Lower lobe of right lung (tissue), 2 donors: ENCODE measurements at regions not wholly inside any gene's neighbourhood (a gene's known extent, or its start where the extent isn't known, plus 50 kb on each side); places are given as distances from the start of the nearest gene placed in this dataset.

Experiments used
- ATAC-seq, 2 donors: fragments of 200-7000 bp; cut with Tn5 transposase; one replicate each; pipeline ENCODE4 v1.9.1; 2020 to 2022; ENCODE audit warnings: mild to moderate bottlenecking in 2 of 2, moderate library complexity in 2 of 2
- DNase-seq: peaks from one replicate; pipeline ENCODE4 v3.0.0-alpha.2; 2020
- H3K27ac ChIP-seq: fragments of 200-600 bp; one replicate; pipeline ENCODE4 v1.8.0; 2022
- H3K27me3 ChIP-seq: fragments of 200-600 bp; one replicate; pipeline ENCODE4 v1.8.0; 2022; ENCODE audit warnings: low read depth
- H3K36me3 ChIP-seq: fragments of 200-600 bp; one replicate; pipeline ENCODE4 v1.8.0; 2022; ENCODE audit warnings: mild to moderate bottlenecking
- H3K4me1 ChIP-seq: fragments of 200-600 bp; one replicate; pipeline ENCODE4 v1.8.0; 2022
- H3K4me3 ChIP-seq: fragments of 200-600 bp; one replicate; pipeline ENCODE4 v1.8.0; 2022; ENCODE audit warnings: mild to moderate bottlenecking
- H3K9me3 ChIP-seq: fragments of 200-600 bp; one replicate; pipeline ENCODE4 v1.8.0; 2022
- CTCF ChIP-seq: fragments of 200-600 bp; IDR thresholded peaks from one replicate; pipeline ENCODE4 v1.8.0; 2022; ENCODE audit warnings: antibody characterized with exemption, mild to moderate bottlenecking
- intact Hi-C: fragments of 100-400 bp; cut with DNase I; formaldehyde crosslinking; loops from one replicate; pipeline ENCODE4 v1.11.0; 2022
- donor health status: DM: no; HTN: yes; CAD: no; lungs with severe emphysema.

GRCh38 chr2:3914241-3914640 lies 210.9 kb downstream of the DCDC2C start:
- no peaks in the 10 kb centered on the region for H3K27me3 ChIP-seq
- peaks cover 3% of the 10 kb centered on the region for H3K9me3 ChIP-seq
- DNase-seq: no peak
- no peaks in the 10 kb centered on the region for H3K36me3 ChIP-seq
- TF ChIP-seq CTCF: no peak
- no peak overlapping the region for H3K4me3 ChIP-seq
- intact Hi-C loops: no loop called here
- no peak overlapping the region for H3K27ac ChIP-seq
- H3K4me1 ChIP-seq: no peaks in the 10 kb centered on the region
- no peak for ATAC-seq

- no peak for ATAC-seq
- H3K27me3 ChIP-seq: no peaks in the 10 kb centered on the region
- H3K36me3 ChIP-seq: no peaks in the 10 kb centered on the region
- H3K9me3 ChIP-seq: no peaks in the 10 kb centered on the region
- intact Hi-C loops: no loop called here
- no peak overlapping the region for H3K27ac ChIP-seq
- no peak overlapping the region for H3K4me3 ChIP-seq
- H3K4me1 ChIP-seq: no peaks in the 10 kb centered on the region
- no peak for TF ChIP-seq CTCF
- DNase-seq: no peak
Measured at GRCh38 chr2:3927031-3927430, 223.7 kb downstream of the DCDC2C start.

GRCh38 chr2:3929374-3929773 lies 226.0 kb downstream of the DCDC2C start:
- Histone ChIP-seq H3K27me3 (no peaks in the 10 kb centered on the region), H3K27ac (no peak overlapping the region), H3K36me3 (no peaks in the 10 kb centered on the region), H3K4me1 (no peaks in the 10 kb centered on the region), H3K4me3 (no peak overlapping the region), H3K9me3 (peaks cover 6% of the 10 kb centered on the region)
- TF ChIP-seq CTCF: no peak
- intact Hi-C loops: no loop called here
- ATAC-seq: no peak
- DNase-seq: no peak

GRCh38 chr2:3930246-3930645 lies 226.9 kb downstream of the DCDC2C start:
- intact Hi-C loops: no loop called here
- DNase-seq (no peak), ATAC-seq (no peak)
- Histone ChIP-seq H3K27ac (no peak overlapping the region), H3K36me3 (no peaks in the 10 kb centered on the region), H3K27me3 (no peaks in the 10 kb centered on the region), H3K4me3 (no peak overlapping the region), H3K9me3 (peaks cover 6% of the 10 kb centered on the region), H3K4me1 (no peaks in the 10 kb centered on the region)
- TF ChIP-seq CTCF: no peak

GRCh38 chr2:3940661-3941060 lies 237.3 kb downstream of the DCDC2C start:
- no peak for ATAC-seq
- no peak for DNase-seq
- H3K36me3 ChIP-seq: no peaks in the 10 kb centered on the region
- H3K4me1 ChIP-seq: no peaks in the 10 kb centered on the region
- no peaks in the 10 kb centered on the region for H3K27me3 ChIP-seq
- H3K9me3 ChIP-seq: no peaks in the 10 kb centered on the region
- intact Hi-C loops: no loop called here
- no peak for TF ChIP-seq CTCF
- no peak overlapping the region for H3K27ac ChIP-seq
- no peak overlapping the region for H3K4me3 ChIP-seq

- ATAC-seq (peak in 1 of 2 donors; percentile 45), DNase-seq (no peak)
- TF ChIP-seq CTCF: no peak
- intact Hi-C loops: no loop called here
- H3K27ac ChIP-seq: no peak overlapping the region
- no peaks in the 10 kb centered on the region for H3K4me1 ChIP-seq
- H3K4me3 ChIP-seq: no peak overlapping the region
- no peaks in the 10 kb centered on the region for H3K36me3 ChIP-seq
- no peaks in the 10 kb centered on the region for H3K9me3 ChIP-seq
- no peaks in the 10 kb centered on the region for H3K27me3 ChIP-seq
Measured at GRCh38 chr2:3942841-3943240, 239.5 kb downstream of the DCDC2C start.
